ENCODE measurements at regions not wholly inside any gene's neighbourhood (a gene's known extent, or its start where the extent isn't known, plus 50 kb on each side); places are given as distances from the start of the nearest gene placed in this dataset.
"Not testable (repeated sequence)": the region's sequence is repeated elsewhere in the genome, so short reads cannot be mapped to it uniquely, and the experiment has no call there.

DNA sequence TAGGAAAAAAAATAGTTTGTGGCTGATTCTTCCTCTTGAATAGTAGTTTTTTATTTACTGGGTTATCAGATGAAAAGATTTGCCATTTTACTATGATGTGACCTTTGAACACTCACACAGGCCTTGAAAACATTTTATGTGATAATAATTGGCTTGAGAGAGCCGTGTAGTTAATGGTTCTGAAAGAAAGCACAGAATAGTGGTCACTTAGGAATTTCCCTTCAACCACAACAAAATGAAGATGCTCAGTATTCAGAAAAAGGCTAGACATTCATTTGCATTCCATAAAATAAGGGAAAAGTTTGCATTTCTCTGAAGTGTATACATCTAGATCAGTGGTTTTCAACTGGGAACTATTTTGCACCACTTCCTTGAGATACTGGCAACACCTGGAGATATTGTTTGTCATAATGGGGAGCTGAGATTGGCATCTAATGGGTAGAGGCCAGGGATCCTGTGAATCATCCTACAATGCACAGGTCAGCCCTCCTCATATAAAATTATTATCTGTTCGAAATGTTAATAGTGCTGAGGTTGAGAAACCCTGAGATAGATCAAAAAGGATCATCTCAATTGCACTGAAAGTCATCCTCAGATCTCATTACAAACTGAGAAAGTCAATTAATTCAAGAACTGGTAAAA is 446.4 kb upstream of the CCNG1 start:
- no peak for DNase-seq (ENCODE audit: low spot score)

DNA sequence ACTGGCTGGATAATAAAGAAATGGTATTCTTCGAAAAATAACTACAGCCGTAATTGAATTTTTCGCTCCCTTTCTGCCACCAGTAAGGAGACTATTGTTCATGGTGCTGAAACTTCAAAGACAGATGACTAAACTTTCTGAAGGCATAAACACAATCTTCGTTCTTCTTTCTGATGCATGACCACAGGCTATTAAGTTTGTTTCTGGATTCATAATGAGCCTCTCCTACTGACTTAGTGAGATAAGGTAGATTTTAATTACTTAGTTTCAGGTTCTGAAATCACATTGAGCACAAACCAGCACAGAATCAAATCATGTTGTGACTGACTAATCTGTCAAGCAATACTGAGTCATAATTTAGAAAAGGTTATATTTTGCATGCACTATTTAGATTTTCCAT is 441.8 kb upstream of the CCNG1 start:
- DNase-seq (ENCODE audit: low spot score), result no peak

DNA sequence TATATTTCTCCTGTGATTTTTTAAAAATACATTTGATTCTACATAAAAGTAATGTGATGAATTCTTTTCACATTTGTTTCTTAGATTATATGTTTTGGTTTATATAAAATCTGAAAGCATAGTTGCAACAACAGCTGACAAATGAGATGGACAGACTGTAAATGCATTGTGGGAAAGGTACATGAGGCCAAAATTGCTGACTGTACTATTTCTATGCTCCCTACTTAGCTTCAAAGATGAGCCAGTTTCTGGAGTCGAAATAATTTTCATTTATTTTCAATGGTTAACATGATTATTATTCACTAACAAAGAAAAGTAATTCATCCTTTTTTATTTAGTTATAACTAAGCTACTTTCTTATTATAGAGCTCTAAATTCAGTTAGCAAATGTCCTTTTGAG is 441.3 kb upstream of the CCNG1 start:
- DNase-seq (ENCODE audit: low spot score), result no peak

DNA sequence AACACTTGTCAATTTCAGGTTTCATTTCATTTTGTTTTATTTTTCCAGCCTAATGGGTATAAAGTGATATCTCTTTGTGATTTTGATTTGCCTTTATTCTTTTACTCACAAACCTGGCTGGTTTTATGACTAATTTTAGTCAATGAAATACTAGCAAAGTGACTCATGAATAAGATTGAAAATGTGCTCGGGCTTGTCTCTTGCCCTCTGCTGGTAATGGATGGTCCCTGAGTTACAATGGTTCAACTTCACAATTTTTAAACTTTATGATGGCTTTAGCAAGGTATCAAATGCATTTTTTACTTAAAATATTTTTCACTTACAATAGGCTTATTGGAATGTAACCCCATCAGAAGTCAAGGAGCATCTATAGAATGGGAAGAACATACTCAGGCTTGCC is 431.4 kb upstream of the CCNG1 start:
- no peak for DNase-seq (ENCODE audit: low spot score)

DNA sequence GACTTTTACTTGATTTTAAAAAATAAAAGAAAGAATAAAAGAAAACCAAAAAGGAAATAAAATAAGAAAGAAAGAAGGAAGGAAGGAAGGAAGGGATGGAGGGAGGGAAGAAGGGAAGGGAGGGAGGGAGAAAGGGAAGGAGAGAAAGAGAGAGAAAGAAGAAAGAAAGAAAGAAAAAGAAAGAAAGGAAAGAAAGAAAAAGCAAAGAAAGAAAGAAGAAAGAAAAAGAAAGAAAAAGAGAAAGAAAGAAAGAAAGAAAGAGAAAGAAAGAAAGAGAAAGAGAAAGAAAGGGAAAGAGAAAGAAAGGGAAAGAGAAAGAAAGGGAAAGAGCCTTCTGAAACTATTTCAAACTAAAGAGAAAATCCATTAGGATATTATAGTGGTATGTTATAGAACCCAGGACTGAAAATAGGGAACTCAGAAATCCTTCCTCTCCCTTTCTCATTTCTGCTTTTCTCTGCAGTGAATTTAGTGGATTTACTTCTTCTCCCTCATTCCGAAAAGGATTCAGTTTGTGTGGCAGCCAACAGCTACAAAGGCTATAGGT is 414.7 kb upstream of the CCNG1 start:
- DNase-seq (ENCODE audit: low spot score), result no peak

DNA sequence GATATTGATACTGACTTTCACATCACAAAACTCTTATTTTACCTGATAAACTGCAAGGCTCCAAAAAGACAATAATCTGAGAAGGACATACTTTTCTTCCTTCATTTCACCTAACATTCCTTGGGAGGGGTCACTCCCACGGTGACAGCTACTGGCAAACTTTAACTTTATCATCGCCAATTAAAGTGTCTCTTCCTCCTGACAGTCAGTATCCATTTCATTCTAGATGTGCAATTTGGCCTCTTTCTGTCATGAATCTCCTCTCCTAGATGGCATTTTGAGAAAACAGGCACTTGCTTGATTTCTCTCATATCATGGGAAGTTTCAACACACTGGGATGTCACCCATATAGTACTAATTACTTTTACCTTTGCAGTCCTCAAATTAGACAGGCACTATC is 413.5 kb upstream of the CCNG1 start:
- no peak for DNase-seq (ENCODE audit: low spot score)

DNA sequence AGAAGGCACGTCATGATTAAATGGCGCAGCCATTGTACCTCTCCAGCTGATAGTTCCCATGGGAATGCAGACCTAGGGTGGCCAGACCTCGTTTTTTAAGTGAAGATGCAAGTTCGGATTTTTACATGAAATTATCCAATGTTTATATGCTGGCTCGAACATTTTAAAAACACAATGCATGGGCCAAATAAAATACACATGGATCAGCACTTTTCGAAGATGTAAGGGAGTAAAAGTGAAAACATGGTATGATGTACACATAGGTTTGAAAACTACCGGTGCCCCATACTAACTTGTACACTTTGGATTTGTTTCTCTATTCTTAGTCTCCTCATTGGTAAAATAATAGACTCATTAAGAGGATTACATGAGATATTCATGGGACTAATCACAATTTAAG is 412.5 kb upstream of the CCNG1 start:
- DNase-seq (ENCODE audit: low spot score), result no peak

DNA sequence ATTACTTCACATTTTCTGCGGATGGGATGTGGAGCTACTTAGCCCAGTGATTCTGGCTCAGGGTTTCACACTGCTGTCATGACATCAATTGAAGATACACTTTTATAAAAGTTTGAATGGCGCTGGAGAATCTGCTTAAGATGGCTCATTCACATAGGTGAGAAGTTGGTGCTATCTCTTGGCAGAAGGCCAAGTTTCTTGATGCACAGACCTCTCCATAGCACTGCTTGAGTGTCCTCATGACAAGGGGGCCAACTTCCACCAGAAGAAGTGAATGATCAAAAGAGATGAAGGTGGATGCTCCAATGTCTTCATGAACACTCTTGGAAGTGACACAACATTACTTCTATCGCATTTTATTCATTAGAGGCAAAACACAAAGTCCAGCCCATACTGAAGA is 403.7 kb upstream of the CCNG1 start:
- DNase-seq (ENCODE audit: low spot score), result no peak

DNA sequence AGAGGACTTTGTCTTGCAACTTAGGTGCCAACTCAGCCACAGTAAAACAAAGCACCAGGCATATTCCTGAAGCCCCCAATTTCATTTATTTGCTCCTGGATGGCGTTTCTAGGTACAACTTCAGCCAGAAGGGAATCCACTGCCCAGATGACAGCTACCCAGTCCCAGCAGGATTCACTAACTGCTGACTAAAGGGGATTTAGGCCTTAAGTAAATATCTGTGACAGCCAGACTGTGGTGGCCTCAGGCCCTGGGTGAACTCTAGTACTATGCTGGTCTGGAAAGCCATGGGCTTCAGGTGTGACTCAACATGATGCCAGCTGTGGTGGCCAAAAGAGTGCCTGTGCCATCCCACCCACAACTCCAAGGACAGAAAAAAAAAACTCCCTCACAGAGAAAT is 396.1 kb upstream of the CCNG1 start:
- no peak for DNase-seq (ENCODE audit: low spot score)

DNA sequence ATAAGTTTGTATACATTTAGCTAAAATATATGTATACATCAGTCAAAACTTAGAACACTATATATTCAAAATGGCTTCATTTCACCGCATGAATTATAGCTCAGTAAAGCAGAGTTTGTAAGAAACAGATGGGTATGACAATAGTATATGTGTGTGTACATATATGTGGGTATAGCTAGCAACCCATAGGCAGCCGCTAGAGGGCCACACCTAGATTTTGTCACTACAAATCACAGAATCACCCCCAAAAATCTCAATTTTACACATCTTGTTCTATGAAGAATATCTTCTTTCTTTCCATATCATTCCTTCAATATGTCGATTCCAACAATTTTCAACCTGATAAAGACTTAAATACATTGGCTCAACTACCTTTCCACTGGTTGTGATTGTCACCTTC is 357.8 kb upstream of the CCNG1 start:
- DNase-seq (ENCODE audit: low spot score), result no peak

DNA sequence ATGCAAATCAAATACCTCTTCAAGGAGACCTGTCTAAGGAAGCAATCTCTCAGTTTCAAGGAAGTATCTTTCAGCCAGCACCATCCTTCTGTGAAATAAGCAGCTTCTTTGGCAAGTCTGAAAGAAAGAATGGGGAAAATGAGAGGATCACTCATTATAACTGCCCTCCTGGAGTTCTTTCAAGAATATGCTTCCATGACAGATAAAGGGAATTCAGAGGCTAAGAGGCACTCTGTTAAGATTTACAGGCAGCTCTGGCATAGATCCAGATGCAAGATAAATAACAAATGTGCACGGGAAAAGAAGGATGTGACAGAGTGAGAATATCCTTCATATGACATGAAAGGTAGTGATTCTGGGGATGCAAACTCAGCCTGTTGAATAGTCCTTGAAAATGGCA is 348.2 kb upstream of the CCNG1 start:
- DNase-seq (ENCODE audit: low spot score), result no peak

DNA sequence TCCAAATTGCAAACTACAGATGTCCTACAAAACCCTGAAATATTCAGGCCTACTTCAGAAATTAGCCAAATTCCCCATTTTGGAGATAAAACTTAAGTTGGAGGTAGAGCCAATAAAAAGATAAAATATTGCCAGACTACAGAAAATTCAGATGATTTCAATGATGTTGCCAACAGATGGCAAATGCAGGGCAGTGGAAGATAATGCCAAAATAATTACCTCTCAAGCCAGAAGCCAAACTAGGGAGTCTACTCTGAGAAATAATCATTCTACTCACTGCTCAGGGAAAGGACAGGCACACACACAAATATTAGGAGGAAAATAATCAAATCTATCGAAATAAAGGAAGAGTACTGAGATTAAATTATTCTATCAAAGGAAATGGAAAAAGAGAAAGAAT is 347.5 kb upstream of the CCNG1 start:
- DNase-seq (ENCODE audit: low spot score), result no peak

DNA sequence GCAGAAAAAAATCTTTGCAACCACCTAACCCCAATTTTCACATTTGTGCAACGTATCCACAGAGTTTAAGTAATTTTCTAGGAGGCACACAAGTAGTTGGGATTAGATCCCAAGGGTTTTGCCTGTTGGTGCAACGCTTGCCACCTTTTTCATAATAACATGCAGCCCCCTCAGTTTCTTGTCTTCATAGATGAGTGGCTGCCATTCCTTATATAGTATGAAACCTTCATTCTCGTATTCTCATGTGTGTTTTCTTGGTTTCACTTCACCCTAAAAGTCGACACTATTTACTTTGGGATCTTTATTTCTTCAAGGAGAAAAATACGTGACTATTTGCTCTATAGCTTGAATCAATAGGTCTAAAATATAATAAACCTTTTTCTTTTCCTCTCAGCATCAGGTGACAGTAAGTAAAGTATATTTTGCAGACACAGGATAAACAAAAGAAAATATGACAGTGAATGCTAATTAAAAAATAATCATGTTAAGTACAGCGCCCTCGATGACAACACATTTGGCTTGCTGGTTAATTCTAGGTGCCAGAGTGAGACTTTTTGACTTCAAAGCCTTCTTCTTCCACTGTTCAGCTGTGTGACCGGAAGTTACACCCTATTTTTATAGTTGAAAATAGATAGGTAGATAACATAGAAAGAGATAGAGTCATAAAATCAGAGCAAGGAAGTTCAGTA is 342.8 kb upstream of the CCNG1 start:
- no peak for DNase-seq (ENCODE audit: low spot score)

DNA sequence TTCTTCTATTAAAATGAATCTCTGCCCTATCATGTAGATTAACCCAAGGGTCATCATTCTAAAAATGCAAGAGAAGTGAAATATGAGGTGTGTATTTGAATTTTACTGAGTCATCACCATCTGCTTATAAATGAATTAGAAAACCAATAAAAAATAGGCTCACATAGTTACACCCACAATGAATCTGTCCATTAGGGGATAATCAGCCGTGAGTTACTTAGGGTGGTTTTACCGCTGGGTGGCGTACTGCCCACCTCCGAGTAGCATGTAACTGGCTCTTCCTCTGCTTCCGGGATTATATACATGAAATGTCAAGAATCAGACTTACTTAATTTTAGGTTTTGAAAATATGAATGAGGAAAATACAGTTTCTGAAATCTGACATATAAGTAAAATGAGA is 332.9 kb upstream of the CCNG1 start:
- no peak for DNase-seq (ENCODE audit: low spot score)

DNA sequence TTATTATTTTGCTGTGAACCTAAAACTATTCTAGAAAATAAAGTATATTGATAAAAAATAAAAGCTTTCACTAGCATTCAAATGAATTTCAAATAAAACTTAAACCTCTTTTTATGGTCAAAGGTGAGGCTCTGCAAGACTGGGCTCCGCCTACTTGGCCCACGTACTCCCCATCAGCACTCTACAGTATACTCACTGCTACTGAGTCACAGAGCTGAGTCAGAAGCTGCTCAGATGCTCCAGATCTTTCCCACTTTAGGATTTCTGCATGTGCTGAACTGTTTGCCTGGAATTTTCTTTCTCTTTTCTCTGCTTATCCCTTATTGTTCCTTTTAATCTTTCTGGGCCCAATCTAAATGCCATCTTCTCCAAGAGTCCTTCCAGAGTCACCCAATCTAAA is 331.9 kb upstream of the CCNG1 start:
- DNase-seq (ENCODE audit: low spot score), result no peak

DNA sequence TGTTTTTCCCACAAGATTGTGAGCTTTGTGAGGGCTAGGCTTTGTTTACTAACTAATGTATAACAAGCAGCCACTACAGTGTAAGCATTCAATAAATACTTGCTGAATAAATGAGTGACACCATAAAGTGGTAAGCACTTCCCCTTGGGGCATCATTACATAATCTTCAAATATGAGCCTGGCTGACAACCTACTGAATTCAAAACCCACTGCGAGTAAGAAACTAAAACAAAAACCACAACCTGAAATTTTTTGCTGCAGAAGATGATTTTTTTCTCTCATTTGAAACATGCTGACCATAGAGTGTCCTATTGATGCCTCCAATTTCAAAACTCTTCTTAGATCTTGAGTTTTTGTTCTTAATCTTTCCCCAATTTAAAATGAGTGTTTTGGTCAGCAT is 331.3 kb upstream of the CCNG1 start:
- DNase-seq (ENCODE audit: low spot score), result no peak

DNA sequence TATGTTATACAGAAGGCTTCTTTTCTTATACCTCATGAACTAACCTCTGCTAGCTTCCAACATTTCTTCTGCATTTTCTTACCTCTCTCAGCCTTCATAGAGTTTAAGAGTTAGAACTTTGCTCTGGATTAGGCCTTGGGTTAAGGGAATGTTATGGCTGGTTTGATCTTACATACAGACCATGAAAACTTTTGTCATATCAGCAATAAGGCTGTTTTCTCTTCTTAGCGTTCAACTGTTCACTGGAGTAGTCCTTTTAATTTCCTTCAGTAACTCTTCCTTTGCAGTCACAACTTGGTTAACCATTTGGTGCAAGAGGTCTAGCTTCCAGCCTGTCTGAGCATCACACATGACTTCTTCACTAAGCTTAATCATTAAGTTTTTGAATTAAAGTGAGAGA is 329.0 kb upstream of the CCNG1 start:
- DNase-seq (ENCODE audit: low spot score), result no peak

DNA sequence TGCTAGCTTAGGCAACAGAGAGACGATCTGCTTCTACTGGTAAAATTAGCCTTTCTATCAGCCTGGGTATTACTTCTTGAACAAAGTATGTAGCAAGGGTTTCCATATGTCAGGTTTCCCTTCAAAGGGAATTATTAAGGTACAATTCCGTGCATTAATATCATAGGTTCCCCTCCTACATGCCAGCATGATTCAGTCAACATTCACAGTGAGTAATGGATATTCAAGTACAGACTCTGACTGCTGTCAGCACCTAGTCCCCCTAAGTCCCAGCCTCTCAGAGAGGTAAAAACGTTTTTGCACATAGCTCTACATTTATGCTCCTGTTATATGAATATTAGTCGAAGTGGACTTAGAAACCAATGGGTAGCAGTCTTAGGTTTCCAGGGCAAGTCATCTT is 322.4 kb upstream of the CCNG1 start:
- no peak for DNase-seq (ENCODE audit: low spot score)

DNA sequence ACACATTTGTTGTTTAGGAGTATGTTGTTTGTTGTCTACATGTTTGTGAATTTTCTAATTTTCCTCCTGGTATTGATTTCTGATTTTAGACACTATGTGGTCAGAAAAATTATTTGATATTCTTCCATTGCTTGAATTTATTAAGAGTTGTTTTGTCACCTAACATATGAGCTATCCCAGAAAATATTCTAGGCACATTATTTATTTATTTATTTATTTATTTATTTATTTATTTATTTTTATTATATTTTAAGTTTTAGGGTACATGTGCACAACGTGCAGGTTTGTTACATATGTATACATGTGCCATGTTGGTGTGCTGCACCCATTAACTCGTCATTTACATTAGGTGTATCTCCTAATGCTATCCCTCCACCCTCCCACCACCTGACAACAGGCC is 320.8 kb upstream of the CCNG1 start:
- DNase-seq (ENCODE audit: low spot score), result not testable (repeated sequence)

DNA sequence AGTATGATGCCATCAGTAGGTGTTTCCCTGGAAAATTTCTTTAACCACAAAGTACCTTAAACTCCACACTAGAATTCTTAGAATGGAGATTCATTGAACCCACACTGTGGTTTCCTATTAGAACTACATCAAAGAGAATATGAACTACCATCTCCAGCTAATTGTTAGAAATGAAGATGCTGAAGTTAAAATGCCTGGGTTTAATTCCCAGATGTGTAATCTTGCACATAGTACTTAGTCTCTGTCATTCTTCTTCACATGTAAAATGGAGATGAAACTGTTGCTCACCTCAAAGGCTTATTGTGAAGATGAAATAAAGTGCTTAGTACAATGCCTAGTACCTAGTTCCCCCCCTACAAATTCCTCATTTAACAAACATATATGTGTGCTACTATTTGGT is 303.3 kb upstream of the CCNG1 start:
- no peak for DNase-seq (ENCODE audit: low spot score)

DNA sequence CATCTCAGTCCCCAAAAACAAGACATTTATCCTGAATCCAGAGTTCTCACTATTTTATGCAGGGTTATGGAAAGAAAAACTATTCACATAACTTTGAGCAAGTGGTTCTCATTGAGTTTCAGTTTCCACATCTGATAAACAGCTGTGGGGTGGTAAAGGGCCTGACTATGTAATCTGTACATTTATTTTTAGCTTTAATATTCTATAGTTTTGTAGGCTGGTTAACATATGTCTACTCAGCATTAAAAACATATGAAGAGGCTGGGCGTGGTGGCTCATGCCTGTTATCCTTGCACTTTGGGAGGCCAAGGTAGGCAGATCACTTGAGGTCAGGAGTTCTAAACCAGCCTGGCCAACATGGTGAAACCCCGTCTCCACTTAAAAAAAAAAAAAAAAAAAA is 301.5 kb upstream of the CCNG1 start:
- no peak for DNase-seq (ENCODE audit: low spot score)

DNA sequence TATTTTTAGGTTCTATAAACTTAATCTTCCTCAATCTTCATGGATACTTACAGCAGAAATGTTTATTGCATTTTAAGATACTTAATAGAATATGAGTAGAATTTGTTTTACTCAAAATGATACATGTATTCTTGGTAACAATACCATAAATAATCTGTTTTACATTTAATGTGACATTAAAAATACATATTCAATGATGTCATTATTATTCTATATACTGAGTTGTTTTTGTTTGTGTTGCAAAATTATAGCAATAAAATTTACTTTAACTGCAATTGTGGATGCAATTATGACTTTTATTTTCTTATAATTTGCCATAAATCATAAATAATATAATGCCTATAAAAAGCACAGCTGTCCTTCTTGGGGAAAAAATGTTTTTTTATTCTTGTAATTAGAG is 275.9 kb upstream of the CCNG1 start:
- DNase-seq (ENCODE audit: low spot score), result no peak

DNA sequence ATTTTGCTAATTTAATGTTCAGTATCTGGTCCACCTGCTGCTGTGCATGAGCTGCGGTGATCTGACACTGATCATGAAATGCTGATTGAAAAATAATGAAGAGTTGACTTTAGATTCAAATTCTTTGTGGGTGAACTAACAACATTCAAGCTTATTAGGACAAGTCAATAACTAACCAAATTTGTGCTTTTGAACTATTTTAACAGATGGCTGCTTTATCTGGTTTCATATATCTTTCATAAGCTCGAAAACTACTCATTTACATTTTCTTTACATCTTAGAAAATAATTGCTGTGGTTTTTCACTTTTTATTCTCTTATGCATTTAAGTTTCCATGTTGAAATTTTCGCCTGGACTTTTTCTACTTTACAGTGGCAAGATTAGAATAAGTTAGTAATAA is 274.8 kb upstream of the CCNG1 start:
- DNase-seq (ENCODE audit: low spot score), result no peak

DNA sequence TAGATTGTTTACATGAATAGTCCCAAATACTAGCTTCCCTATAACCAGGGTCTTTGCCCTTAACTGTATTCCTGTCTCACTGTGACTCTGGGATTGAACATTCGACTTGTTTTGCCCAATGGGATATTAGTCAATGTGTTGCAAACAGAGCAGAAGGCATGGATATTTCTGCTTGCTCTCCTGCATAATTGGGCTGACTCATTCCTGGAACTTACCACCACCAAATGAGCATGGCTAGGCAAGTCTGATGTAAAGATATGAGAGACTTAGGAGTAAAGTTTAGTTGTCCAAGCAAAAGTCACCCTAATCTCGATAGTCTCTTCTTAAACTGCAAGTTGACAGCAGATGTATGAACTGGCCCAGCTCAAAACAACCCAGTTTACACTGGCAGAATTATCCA is 273.5 kb upstream of the CCNG1 start:
- no peak for DNase-seq (ENCODE audit: low spot score)
